HG03097 (cell line): ENCODE measurements at regions not wholly inside any gene's neighbourhood (a gene's known extent, or its start where the extent isn't known, plus 50 kb on each side); places are given as distances from the start of the nearest gene placed in this dataset.
"Not testable (repeated sequence)": the region's sequence is repeated elsewhere in the genome, so short reads cannot be mapped to it uniquely, and the experiment has no call there.

Source experiments
- ATAC-seq: cut with Tn5 transposase; IDR thresholded peaks from one replicate; pipeline ENCODE4 v1.9.1; 2021; ENCODE audit not compliant: unreplicated experiment, low FRiP score

DNA sequence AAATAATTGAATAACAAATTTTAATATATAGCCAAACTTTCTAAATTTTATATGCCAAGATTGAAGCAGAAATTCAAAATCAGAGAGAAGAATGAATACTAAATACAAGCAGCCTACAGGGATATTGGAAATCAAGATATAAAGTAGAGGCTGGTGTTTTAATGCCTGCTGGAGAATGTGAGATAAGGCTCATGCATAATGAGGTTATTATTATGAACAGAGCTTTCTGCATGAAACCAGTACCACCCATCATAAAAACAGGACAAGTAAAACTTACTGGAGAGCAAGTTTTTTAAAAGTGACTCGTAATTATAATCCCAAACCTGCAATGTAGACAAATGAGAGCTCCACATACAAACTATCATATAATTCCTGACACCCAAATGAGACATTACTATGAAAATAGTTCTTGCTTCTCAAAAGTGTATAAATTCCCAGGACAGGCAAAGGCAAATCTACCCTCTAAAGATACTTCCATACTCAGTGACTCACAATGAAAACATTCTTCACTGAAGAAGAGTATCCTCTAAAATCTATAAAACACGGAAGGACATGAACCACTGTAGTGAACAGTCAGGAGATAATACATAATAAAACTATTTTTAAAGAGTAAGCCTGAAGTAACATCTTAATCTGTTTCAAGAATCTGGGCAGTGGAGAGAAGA lies 532.0 kb upstream of the GRAMD2B start:
- no peak for ATAC-seq

DNA sequence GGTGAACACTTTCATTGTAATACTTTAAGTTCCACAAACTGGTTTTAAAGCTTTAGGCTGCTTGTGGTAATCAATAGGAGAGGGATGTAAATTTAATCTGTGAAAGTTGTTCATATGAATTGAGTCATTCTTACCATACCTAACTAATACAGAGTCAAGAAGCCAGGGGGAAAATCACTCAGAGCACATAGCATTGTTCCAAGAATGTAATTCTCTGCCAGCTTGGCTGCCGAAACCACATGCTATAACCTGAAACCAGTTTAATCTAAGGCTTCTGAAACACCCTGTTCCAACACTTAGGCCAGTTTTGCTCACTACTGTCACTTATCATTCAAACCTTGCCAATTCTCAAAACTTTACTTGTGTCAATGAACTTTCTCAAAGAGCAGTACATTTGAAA lies 528.8 kb upstream of the GRAMD2B start:
- ATAC-seq: no peak

DNA sequence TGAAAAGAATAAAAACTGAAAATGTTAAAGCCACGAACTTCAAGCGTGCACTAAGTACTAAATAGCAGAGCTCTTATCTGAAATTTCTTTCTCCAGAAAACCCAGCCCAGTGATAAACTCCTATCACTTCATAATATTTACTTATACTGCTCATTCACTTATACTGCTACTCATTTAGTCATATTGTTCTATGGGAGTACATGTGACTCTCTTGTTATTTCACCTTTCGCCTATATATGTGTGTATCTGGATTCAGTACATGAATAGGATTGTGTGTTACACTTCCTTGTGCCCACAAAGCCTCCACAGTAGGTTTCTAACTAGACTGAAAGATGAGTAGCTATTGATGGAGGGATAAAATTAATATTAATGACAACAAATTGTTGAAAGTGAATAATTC lies 526.8 kb upstream of the GRAMD2B start:
- ATAC-seq: no peak

DNA sequence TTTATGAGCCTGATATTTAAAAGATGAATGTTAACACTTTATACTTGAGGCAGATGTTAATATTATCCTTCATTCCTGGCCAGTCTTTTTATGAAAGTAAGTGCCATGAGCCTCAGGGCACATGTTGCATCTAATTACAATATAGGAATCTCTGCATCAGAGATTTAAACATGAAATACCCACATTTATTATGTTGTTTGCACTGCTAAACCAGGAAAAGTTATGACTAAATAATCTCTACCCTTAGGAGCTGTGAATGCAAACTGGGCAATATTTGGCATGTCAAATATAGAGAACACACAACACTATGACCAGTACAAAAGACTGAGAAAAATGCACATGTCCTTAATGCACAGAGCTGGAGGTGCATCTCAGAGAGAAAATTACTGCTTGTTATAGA lies 526.1 kb upstream of the GRAMD2B start:
- no peak for ATAC-seq

DNA sequence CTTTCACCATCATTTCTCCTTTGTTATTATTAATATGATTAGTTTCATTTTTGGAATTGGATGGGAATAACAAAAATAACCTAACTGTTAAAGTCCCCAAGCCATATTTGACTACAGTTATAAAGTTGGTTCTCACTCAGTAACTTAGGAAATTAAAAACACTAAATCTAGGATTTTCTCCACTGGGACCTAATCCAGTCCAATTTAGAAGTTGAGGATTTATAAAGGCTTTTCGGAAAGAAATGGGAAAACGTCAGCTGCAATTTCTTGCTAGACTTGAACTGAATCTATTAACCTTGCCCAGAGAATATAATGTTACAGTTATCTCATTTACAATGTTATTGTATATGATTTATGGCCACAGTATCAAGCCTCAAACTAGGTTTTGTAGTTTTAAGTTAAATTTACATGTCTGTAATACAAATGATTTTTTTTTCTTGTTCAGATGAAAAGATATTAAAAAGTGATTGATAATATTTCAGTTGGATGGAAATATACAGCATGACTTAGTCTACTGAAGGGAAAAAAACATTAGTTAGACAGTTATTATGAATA lies 524.3 kb upstream of the GRAMD2B start:
- no peak for ATAC-seq

DNA sequence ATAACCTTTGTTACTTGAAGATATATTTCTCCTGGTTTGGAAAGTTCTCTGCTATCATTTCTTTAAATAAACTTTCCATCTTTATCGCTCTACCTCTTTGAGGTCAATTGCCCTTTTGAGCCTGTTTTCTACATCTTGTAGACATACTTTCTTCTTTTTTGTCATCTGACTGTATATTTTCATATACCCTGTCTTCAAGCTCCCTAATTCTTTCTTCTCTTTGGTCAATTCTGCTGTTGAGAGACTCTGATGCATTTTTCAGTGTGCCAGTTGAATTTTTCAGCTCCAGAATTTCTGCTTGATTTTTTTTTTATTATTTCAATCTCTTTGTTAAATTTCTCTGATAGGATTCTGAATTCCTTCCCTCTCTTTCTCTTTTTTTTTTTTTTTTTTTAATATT lies 511.2 kb upstream of the GRAMD2B start:
- no peak for ATAC-seq

DNA sequence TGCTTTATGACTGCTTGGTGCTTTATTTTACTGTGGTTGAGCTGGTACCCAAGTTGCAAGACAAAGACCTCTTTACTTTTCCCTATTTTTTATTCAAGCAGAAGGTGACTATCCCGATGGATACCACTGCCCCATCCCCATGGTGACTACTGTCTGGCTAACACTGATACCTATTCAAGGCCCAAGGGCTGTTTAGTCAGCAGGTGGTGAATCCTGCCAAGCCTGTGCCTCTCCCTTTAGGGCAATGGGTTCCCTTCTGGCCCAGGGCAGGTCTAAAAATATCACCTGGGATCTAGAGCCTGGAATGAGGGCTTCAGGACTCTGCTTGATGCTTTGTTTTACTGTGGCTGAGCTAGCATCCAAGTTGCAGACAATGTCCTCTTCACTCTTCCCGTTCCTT lies 510.0 kb upstream of the GRAMD2B start:
- ATAC-seq: no peak

DNA sequence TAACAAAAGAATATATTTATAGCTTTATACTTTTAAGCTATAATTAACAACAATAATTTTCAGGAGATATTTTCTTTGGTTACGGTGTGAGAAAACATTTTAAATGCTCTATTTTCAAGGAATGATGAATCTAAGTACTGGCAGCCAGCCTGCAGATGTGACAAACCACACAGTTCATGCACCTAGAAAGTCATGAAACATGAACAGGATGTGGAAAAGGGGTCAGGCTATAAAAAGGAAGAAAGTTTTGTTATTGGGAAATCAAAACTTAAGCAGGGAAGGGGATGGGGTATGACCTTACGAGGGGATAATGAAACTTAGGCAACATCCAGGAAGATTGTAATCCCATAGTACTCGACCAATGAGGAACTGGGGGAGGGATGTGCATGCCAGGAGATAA lies 508.7 kb upstream of the GRAMD2B start:
- no peak for ATAC-seq

DNA sequence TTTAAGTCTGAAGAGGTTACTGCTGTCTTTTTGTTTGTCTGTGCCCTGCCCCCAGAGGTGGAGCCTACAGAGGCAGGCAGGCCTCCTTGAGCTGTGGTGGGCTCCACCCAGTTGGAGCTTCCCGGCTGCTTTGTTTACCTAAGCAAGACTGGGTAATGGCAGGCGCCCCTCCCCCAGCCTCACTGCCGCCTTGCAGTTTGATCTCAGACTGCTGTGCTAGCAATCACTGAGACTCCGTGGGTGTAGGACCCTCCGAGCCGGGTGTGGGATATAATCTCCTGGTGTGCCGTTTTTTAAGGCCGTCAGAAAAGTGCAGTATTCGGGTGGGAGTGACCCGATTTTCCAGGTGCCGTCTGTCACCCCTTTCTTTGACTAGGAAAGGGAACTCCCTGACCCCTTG lies 499.3 kb upstream of the GRAMD2B start:
- ATAC-seq: not testable (repeated sequence)

DNA sequence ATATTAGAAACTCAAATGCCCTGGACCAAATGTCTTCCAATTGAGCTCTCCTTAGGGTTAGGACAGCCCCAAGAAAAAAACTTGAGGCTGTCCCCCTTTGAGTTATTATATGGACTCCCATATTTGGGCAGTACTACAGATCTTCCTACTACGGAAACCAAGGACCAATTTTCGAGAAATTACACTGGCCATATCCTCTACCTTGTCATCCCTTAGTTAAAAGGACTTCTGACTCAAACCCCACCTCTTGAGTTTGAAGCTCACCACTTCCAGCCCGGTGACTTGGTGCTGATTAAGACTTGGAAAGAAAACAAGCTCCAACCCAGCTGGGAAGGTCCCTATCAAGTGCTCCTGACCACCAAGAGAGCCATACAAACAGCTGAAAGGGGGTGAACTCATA lies 497.0 kb upstream of the GRAMD2B start:
- ATAC-seq: no peak

DNA sequence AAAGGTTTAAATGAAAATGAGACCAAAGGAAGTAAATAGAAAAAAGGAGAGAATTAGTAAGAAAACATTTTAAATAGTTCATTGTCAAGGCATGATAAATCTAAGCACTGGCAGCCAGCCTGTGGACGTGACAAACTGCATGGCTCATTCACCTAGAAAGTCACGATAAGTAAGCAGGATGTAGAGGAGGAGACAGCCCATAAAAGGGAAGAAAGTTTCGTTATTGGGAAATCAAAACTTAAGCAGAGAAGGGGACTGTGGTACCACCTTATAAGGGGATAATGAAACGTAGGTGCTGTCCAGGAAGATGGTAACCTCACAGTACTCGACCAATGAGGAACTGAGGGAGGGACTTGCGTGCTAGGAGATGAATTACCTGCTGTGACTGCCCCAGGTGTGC lies 494.5 kb upstream of the GRAMD2B start:
- ATAC-seq: no peak

DNA sequence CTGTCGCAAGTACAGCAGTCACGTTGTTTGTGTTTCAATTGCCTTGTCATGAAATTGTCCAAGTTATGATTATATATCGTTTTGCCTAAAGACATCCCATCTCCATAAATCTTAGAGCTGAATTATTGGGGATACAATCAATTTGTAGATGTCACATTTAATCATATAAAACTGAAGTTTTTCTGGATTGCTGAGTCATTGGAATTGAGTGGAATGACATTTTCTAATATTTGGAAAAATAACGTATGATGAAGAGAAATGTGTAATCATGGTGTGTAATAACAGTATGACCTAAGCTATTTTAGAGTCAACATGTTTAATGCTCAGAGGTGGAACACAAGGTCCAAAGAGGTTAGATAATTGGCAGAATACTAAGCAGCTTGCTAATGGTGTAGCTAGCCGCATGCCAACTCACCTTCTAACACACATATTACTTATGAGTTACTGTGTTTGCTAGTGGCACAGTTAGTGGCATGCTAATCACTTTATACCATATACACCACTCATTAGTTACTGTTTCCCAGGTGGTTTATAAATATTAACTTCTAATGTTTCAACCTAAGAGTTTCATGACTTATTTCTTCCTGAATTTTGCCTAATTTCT lies 473.1 kb upstream of the GRAMD2B start:
- no peak for ATAC-seq

DNA sequence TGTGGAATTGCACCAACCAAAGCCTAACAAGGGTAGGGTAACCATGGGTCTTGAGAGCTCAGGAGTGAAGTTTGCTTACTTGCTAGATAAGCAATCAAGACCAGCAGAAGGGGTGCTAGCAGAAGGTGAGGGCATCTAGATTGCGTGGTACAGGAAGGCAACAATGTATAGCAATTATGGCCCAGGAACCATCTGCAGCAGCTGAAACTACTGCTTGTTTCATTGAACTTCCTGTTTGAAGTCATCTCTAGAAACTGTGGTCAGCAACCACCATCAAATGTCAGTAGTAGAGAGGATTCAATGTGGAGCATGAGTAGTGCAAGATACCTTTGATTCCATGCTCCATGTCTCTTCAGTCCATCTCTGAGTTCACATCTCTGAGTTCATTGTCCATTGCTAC lies 462.1 kb upstream of the GRAMD2B start:
- peak; percentile 100 for ATAC-seq

DNA sequence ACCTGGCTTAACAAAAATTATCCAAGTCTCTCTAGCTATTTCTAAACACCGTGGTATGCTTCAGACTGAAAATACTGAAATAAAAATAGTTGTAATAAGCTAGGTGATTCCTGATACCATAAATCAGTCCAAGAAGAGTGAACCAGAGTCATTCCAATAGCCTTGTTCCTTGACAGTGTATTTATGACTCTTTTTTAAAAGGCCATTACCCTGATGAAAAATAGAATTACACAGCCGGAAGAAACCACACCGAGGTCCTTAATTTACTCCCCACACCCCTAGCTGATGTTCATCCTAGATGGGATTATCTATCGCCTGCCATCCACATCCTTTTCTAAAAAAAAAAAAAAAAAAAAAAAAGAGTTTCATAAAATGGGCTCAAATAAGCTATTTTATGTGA lies 457.6 kb upstream of the GRAMD2B start:
- no peak for ATAC-seq

DNA sequence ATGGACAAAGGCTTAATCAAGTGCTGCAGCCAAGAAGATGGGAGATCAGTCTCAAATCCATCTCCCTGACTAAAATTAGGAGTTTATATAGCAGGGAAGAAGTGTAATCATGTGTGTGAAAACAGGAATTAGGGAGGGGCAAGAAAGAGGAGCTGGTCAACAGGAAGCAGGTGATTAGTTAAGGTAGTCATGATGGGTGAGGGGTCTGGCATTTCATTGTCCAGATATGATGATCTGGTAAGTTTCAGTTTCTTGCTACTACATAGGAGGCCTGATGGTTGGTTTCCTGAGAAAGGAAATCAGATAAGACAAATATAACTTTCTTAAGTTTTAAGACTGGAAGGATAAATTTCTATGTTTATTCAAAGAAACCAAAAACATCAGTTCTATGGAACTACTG lies 455.6 kb upstream of the GRAMD2B start:
- ATAC-seq: no peak

DNA sequence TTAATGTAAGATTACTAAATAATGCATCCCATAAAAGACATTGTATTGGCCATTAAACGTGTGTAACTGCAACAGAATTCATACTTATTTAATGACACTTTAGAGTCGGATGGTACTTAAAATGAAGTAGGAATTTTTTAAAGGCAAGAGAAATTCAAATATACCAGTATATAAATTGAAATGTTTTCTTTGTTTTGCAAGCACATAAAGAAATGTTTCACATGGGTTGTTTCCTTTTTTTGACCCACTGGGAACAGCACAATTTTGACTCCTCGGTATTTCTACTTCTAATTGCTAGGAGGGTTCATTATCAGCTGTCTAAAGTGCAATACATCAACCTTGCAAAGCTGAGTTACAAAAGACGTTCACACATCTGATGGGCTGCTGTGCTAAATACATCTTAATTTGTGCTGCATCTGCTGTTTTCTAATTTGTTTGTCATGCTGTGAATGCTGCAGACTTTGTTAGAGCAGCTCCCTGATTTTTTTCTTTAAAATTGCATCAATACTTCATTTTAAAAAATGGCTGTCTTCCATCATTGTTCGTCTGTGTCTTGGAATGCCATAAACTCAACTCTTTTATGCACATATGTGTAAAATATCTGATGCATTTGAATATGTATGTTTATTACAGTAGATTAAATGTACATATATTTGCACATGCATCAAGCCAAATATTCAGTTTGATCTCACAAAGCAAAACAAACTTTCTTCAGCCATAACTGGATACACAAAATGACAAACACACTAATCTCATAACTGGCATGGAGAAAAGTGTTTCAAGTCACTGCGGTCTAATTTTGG lies 454.0 kb upstream of the GRAMD2B start:
- ATAC-seq: no peak

DNA sequence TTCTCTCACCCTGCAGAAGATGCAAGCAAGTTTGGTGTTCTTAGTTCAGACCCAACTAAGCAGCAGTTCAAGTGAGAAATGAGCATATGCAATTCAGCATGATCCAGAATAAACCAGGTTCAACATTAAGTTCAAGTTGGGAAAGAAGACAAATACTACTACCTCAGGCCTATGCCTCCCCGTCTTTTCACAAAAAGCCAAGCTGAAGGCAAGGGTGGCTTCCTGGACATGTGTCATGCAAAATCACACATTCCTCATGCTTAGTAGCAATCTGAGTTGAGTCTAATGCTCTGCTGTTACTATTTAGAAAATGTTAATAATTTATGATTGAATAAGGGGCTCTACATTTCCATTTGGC lies 453.4 kb upstream of the GRAMD2B start:
- no peak for ATAC-seq

DNA sequence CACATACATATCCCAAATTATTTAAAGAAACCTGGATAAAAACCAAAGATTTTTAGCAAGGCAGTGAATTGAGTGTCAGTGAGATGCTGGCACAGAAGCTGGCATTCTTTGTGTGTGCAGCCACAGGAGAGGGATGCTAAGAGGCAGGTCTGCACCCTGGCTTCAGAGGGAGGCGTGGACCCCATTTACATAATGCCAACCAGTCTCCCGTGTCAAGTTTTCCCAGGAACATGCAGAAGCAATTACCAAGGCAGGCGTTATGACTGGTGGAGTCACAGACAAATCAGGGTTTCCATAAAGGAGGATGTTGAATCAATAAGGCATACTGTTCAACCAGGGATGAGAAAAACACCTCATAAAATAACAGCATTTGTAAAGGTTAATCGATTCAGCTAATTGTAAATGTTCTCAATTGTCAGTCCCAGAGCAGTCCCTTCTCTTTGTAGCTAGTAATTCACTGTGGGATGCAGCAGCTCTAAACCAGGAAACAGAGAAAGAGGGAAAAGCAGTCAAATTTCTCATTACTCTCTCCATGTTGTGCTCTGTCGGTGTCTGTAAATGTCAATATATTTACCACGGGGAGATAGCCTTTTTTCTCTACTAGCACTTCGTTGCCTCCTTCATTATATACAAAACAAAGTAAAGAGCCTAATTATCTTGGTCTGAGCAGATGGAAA lies 452.4 kb upstream of the GRAMD2B start:
- no peak for ATAC-seq

DNA sequence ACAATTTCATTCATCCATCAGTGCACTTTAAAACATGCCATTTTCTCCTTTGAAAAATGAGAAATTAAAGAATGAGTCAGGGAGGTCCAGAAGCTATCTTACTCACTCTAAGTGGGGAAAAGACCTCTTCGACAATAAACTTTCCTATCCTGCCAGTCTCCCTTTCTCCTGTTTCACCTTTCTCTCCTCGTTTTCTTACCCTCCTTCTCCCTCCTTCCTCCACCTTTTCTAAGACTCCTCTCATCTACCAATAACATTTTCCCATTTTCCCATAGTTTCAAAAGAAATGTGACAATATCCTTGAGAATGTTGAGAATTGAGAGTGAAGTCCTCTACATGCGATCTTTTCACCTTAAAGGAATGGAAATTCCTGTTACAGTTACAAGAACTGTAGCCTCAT lies 450.5 kb upstream of the GRAMD2B start:
- ATAC-seq: no peak

DNA sequence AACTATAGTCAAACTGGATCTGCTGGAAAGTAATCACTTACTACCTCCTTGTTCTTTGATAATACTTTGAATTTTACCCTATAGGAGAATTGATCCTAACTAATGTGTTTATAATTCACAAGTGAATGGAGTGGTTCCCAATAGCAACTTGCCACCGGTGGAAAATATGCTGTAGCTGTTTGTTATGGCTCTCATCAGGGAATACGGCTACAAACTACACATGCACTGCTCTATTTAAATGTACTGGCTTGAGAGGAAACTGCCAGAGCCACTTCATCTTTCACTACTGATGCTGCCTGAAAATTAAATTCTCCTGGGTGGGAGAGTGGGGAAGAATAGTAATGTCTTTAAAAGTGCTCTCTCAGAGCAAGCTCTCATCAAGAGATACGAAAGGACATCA lies 448.5 kb upstream of the GRAMD2B start:
- no peak for ATAC-seq

DNA sequence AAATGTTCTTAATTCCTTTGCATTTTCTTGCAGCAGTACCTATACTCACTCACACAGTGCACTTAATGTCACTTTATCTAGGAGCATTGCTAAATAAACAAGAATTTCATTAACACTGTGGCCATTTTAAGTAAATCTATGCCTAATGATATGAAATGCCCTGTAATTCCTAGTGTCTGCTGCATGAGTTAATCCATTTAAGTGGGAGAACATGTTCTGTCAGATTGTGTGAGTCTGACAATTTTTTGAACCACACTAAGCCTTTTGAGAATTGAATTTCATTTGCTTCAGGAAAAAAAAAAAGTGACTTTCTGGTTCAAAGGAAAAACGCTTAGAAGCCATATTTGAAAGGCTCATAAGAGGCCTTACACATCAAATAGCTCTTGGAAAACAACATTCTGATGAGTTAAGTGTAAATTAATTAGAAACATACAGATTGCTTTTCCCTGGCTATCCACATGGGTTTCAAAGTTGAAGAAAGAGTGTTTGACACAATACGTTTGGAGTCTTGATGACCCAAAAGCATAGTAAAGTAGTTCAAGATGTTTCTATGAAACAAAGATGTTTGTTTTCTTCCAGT lies 446.7 kb upstream of the GRAMD2B start:
- ATAC-seq: no peak
